GM21737 (cell line): ENCODE measurements at regions not wholly inside any gene's neighbourhood (a gene's known extent, or its start where the extent isn't known, plus 50 kb on each side); places are given as distances from the start of the nearest gene placed in this dataset.

Experiments used
- ATAC-seq: cut with Tn5 transposase; IDR thresholded peaks from one replicate; pipeline ENCODE4 v1.9.1; 2021; ENCODE audit warnings: mild to moderate bottlenecking, moderate library complexity; ENCODE audit not compliant: unreplicated experiment

- ATAC-seq, result no peak
These were observed 334.8 kb upstream of the TMPO start for GRCh38 chr12:98180603-98181002.

- no peak for ATAC-seq
These were observed 332.6 kb upstream of the TMPO start for GRCh38 chr12:98182821-98183220.

- ATAC-seq, result no peak
These were observed 329.8 kb upstream of the TMPO start for GRCh38 chr12:98185606-98186005.

GRCh38 chr12:98188650-98189077 is 326.7 kb upstream of the TMPO start:
- ATAC-seq, result no peak

DNA sequence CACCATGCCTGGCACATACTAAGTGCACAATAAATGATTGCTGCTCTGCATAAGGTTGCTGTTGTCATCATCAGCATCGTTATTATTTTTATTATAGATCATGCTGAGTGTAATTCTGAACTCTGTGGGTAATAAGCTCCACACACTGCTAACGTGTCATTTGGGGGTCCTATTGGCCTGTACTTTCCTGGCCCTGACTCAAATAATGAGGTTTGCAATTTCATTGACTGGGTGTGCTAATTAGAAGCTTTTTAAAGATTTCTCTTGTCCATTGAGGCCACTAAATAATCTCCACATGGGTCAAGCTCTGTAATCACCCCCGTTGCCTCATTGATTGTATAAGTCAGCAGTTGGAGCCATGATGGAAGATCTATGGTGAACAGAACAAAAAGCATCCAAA is 320.8 kb upstream of the TMPO start:
- ATAC-seq, result no peak

DNA sequence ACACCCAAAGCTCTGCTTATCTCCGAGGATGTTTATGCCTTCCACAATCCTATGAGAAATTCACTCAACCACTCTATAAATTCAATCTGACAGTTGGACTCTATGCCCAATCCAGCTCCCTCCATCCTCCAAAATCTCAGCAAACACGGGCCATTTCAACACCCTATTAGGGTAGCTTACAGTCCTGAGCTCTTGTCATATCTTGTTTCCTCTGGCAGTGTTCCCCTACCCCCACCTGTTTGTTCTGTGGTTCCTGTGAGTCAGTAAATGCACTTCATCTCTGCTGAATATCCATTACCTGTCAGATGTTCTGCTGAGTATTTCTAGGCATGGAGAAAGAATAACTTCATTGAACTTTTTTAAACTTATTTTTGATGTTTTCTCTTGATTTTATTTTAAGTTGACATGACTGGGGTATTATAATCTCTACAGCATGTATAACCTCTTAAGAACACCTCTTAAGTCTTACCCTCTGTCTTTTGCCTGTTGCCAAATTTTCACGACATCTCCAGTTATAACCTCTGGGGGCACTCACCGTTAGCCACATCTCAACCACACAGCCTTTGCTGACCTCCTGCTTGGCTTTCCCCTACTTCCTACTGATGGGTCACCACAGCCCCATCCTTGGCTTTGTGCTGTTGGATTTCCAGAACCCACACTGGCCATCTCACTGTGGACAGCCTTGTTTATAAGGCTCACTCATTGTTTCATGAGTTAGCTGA is 317.0 kb upstream of the TMPO start:
- no peak for ATAC-seq

DNA sequence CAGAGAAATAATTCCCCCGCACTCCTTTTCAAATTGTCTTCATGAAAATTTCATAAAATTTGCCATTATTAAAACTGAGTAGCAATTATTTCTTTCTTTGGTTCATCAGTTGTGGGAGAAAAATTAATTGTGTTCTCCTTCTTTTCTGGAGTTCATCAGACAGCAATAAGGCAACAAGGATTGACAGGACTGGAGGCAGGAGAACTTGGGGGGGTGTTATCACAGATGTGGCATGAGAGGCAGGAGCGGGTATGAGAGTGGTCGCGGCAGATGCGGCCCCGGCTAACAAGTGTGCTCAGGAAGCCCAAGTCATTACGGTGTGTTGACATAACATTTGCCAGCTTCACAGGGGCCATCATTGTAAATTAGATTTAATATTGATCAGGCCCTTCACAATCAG is 306.6 kb upstream of the TMPO start:
- ATAC-seq, result no peak

DNA sequence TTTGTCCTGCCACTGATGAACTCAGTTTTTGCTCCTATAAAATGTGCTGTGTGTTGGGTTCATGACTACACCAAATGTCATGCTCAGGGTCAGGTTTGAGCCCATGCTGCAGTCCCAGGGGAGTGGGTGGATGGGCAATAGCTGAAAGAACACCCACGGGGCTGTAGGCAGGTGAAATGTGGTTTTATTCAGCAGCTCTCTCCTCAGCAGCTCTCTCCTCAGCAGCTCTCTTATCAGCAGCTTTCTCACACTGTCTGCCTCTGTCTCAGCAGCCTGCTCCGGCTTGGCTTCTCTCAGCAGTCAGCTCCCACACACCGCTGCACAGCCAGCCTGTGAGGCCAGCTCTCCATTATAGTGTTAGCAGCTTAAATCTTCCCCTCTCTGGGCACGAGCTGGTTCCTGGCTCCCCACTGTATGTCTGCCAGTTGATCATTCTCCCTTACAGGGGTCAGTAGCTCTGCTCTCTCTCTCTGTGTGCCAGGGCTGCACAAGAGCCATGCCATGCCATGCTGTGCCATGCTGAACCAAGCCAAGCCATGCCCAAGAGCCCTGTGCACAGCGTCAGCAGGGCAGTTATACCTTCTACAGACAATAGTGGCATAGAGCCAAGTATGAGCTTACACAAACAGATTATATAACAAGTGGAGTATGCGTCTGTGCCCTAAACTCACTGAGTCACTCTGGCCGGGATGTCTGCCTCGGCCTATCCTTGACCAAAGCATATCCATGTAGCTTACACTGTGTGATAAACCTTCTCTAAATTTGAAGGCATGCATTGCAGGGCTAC is 303.3 kb upstream of the TMPO start:
- no peak for ATAC-seq

DNA sequence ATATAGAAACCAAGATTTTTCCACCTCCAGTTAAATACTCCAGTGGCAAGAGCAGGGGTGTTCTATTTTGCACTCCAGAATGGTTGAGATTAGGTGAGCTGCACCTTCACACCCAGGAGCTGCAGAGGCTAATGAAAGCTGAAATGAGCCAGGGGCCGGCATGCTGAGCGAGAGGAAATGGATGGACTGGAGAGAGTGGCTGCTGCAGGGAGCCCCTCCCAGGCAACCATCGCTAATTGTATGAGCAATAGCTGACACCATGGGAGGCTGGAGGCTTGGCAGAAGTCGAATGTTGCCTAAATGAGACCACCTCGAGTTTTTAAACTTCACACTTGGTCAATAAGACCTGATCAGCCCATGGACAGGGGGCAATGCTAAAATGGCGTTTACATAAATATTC is 301.8 kb upstream of the TMPO start:
- ATAC-seq, result no peak

GRCh38 chr12:98217257-98217656 is 298.1 kb upstream of the TMPO start:
- no peak for ATAC-seq

GRCh38 chr12:98220636-98221035 is 294.8 kb upstream of the TMPO start:
- no peak for ATAC-seq

DNA sequence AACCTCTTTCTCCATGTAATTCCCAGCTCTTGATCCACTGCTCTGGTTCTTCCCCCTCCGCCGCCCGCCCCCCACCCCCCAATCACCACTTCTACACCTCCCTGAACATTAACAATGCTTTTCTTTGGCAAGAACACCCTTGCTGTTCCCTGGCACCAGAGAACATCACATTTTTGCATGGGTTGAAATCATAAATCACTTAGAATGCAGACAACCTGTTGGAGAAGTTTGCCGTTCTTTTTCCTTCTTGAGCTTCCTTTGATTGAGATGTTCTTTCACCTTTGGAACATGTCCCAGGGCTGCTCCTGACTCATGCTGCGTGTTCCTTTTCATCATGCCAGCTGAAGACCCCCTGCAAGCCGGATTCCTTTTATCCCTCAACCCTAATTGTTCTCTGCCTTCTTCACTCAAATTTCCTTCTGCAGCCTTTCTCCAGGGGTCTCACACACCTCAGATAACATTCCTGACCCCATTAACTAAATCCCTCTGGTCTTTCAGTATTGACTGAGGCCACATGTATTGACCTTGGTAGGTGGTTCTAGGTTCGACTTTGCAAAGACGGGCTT is 294.1 kb upstream of the TMPO start:
- ATAC-seq, result no peak

- no peak for ATAC-seq
These were observed 293.3 kb upstream of the TMPO start for GRCh38 chr12:98222135-98222534.

DNA sequence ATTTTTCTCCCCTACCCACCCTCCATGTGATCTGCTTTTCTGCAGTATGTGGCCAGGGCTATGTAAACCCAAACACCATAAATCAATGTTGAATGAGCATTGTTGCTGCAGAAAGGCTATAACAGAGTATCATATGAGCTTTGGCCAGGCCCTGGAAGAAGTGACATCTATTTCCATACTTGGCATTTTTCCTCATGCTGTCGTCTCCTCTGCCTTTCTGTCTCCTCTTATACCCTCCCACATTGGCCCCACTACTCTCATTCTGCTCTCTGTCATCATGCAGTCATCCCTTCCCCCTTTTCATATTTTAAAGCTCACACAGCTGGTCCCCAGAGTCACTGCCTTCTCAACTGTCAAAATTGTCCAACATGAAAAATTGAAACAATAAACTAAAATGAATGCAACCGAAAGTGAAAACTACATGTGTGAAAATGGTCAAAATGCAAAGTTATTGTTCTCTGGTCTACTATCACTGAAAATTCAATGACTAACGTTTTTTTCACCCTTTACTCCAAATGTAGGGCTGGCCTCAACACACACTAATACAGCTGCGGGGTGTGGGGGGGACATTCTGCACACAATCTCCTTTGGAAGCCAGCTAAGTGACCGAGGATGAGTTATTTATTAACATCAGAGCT is 290.7 kb upstream of the TMPO start:
- ATAC-seq, result peak; percentile 82

GRCh38 chr12:98227162-98227561 is 288.2 kb upstream of the TMPO start:
- no peak for ATAC-seq

DNA sequence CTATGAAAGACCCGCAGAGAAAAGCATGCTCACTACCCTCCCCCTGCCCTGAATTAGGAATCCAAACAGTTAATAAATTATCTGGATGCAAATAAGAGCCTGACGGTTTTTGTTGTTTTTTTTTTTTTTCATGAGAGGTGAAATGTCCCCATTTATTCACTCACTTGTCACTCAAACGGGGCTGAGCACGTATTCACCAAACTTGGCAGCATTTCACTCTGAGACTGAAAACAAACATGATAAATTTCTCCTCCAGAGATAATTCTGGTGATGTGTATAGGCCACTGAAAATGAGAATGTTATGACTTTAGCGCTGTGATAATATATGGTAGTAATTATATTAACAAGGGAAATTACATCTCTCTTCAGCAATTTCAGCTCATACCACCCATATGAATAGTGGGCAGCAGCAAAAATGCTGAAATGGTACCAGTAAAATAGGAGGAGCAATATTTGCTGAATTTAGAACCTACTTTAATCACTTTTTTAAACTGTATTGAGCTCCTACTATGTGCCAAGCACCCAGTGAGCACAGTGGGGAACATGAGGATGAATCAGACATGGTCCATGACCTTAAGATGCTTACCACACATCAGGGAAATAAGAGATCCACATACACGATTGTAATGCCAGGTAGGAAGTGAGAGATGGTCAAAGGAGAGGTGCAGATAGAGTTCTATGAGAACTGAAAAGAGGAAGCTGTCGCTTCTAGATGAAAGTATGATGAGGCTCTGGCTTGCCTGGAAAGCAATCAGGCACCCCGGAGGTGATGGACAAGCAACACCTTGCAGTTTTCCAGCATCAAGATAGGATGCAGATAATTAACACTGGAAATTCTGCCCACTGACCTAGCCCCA is 286.5 kb upstream of the TMPO start:
- no peak for ATAC-seq

DNA sequence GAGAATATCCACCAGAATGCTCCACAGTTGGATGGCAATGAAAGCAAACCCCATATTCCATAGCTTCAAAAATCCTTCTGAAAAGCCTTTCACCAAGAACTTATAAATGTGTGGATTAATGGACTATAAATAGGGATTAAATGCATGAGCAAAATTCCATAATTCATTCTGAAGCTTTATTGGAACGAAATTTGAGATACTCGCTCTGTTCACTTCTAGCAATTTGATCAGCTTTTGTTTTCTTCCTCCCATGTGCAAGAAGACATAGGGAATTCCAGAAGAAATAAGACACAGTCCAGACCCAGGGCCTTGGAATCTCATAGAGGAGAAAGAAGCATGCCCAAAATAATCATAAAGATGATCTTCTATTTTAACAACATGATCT is 285.9 kb upstream of the TMPO start:
- no peak for ATAC-seq

- ATAC-seq, result no peak
These were observed 282.5 kb upstream of the TMPO start for GRCh38 chr12:98232753-98233390.

- ATAC-seq, result no peak
These were observed 280.1 kb upstream of the TMPO start for GRCh38 chr12:98235301-98235700.

- ATAC-seq, result no peak
These were observed 276.8 kb upstream of the TMPO start for GRCh38 chr12:98238515-98239130.
